GM12878 (cell line): ENCODE measurements at regions not wholly inside any gene's neighbourhood (a gene's known extent, or its start where the extent isn't known, plus 50 kb on each side); places are given as distances from the start of the nearest gene placed in this dataset.

Source experiments
- ATAC-seq: fragments of 200-7000 bp; cut with Tn5 transposase; 3 replicates; pipeline ENCODE4 v1.9.1; 2020; ENCODE audit warnings: mild to moderate bottlenecking, moderate library complexity
- BruUV-seq: library from RNA; stranded (reverse); fragments of 400-500 nt; replicated peaks from 2 replicates; lab custom pipeline; 2021; lab: Mats Ljungman, UMichigan
- CTCF ChIA-PET: fragments of 300-600 bp; sonication (Branson Sonifier 250); formaldehyde crosslinking; extraction: SDS; loops from one replicate; lab custom pipeline; 2021; ENCODE audit warnings: inconsistent platforms; lab: Yijun Ruan, JAX
- POLR2A ChIA-PET: fragments of 350-600 bp; formaldehyde crosslinking; extraction: SDS; loops from one replicate; lab custom pipeline; 2021; ENCODE audit warnings: inconsistent platforms; lab: Charles Lee
- RAD21 ChIA-PET: fragments of 300-600 bp; sonication (Branson Sonifier 250); formaldehyde crosslinking; loops from one replicate; lab custom pipeline; 2023; ENCODE audit warnings: antibody characterized with exemption; ENCODE audit not compliant: unreplicated experiment; lab: Charles Lee
- SMC1A ChIA-PET: fragments of 300-600 bp; sonication (Branson Sonifier 250); formaldehyde crosslinking; loops from one replicate; lab custom pipeline; 2023; ENCODE audit not compliant: unreplicated experiment, uncharacterized antibody; lab: Charles Lee
- DNase-seq: peaks from one replicate; pipeline ENCODE4 v3.0.0-alpha.2; 2011; ENCODE audit warnings: low read depth, low spot score
- FAIRE-seq: peaks from 3 replicates; lab custom pipeline; 2011; peaks lifted over from hg19 to GRCh38; lab: Jason Lieb, UNC
- H2AFZ ChIP-seq: 2 replicates; pipeline ENCODE4 v1.6.0; 2011; ENCODE audit warnings: low read depth, low read length, control low read depth; ENCODE audit not compliant: control insufficient read depth
- H3K27ac ChIP-seq: 2 replicates; pipeline ENCODE4 v1.5.1; 2011; ENCODE audit warnings: control low read depth; ENCODE audit not compliant: control insufficient read depth, insufficient read depth
- H3K27me3 ChIP-seq, 2 experiments: replicated peaks in 1 of 2; 2 replicates each; pipeline versions ENCODE4 v1.6.0 to v1.6.1; 2011; ENCODE audit warnings: low read length in 1 of 2; ENCODE audit not compliant: control insufficient read depth in 2 of 2, insufficient read depth in 2 of 2
- H3K36me3 ChIP-seq, 2 experiments: 2 replicates each; pipeline ENCODE4 v1.5.1; 2011; ENCODE audit warnings: low read length in 1 of 2; ENCODE audit not compliant: control insufficient read depth in 2 of 2, insufficient read depth in 2 of 2
- H3K4me1 ChIP-seq: 2 replicates; pipeline ENCODE4 v1.6.1; 2011; ENCODE audit warnings: mild to moderate bottlenecking, low read length, moderate library complexity, mixed read lengths; ENCODE audit not compliant: control insufficient read depth, insufficient read depth
- H3K4me2 ChIP-seq: 2 replicates; pipeline ENCODE4 v1.6.0; 2011; ENCODE audit warnings: control low read depth; ENCODE audit not compliant: control insufficient read depth, insufficient read depth
- H3K4me3 ChIP-seq: fragments of 200-600 bp; sonication (generic); 2 replicates; pipeline ENCODE4 v1.5.1; 2016
- H3K79me2 ChIP-seq: 2 replicates; pipeline ENCODE4 v1.6.0; 2011; ENCODE audit warnings: low read length; ENCODE audit not compliant: control insufficient read depth, insufficient read depth
- H3K9ac ChIP-seq: 2 replicates; pipeline ENCODE4 v1.8.0; 2011; ENCODE audit warnings: low read length, control low read depth, mixed read lengths; ENCODE audit not compliant: control insufficient read depth, insufficient read depth
- H3K9me3 ChIP-seq: replicated peaks from 3 replicates; pipeline ENCODE4 v1.5.1; 2011; ENCODE audit warnings: mild to moderate bottlenecking, low read length; ENCODE audit not compliant: control insufficient read depth, insufficient read depth
- H4K20me1 ChIP-seq: 2 replicates; pipeline ENCODE4 v1.6.0; 2011; ENCODE audit not compliant: control insufficient read depth, insufficient read depth
- ATF3 ChIP-seq: IDR thresholded peaks from 2 replicates; pipeline ENCODE4 v1.6.1; 2011; ENCODE audit warnings: low read depth, mild to moderate bottlenecking, low read length, moderate library complexity, borderline replicate concordance; ENCODE audit errors: extremely low read depth
- CUX1 ChIP-seq: IDR thresholded peaks from 2 replicates; pipeline ENCODE4 v1.6.1; 2012; ENCODE audit warnings: improper control_type of control experiment, low read depth, low read length; ENCODE audit not compliant: insufficient replicate concordance
- FOXM1 ChIP-seq: IDR thresholded peaks from 2 replicates; pipeline ENCODE4 v1.6.1; 2012; ENCODE audit warnings: low read depth, mild to moderate bottlenecking, inconsistent platforms, low read length, moderate library complexity
- MYB ChIP-seq: fragments of 150-350 bp; IDR thresholded peaks from 2 replicates; pipeline ENCODE4 v1.6.1; 2014; ENCODE audit warnings: mild to moderate bottlenecking, low read depth, low read length, borderline replicate concordance
- SMAD1 ChIP-seq: fragments of 450-650 bp; IDR thresholded peaks from 2 replicates; pipeline ENCODE4 v1.6.1; 2018; ENCODE audit warnings: mild to moderate bottlenecking, low read depth; ENCODE audit not compliant: partially characterized antibody
- TCF3 ChIP-seq: IDR thresholded peaks from 2 replicates; pipeline ENCODE4 v1.6.1; 2012; ENCODE audit warnings: low read depth, mild to moderate bottlenecking, low read length, borderline replicate concordance; ENCODE audit not compliant: insufficient read depth
- ZNF217 ChIP-seq: fragments of 450-650 bp; IDR thresholded peaks from 2 replicates; pipeline ENCODE4 v1.6.1; 2017; ENCODE audit warnings: antibody characterized with exemption, mild to moderate bottlenecking
- WGBS: methylation state at CpG from one replicate; pipeline ENCODE4 v1.1.6; 2016; ENCODE audit warnings: low lambda C conversion rate; ENCODE audit not compliant: insufficient replicate concordance, insufficient coverage; ENCODE audit errors: missing lambda C conversion rate; 5-methylcytosine and 5-hydroxymethylcytosine counted together
- in situ Hi-C: fragments of 300-500 bp; cut with MboI; formaldehyde crosslinking; loops from 9 replicates; pipeline ENCODE4 v1.14.3; 2018; ENCODE audit warnings: mixed read lengths
- intact Hi-C: fragments of 100-400 bp; cut with micrococcal nuclease; formaldehyde crosslinking; loops from one replicate; pipeline ENCODE4 v1.14.2; 2022; ENCODE audit not compliant: unreplicated experiment
- TF ChIP-seq, protein P1 (sequence below): IDR thresholded peaks from 2 replicates; pipeline ENCODE4 v1.6.1; 2011; ENCODE audit warnings: borderline replicate concordance, low read depth, mild to moderate bottlenecking, moderate library complexity, low read length; ENCODE audit not compliant: insufficient read depth, poor library complexity, severe bottlenecking

DNA sequence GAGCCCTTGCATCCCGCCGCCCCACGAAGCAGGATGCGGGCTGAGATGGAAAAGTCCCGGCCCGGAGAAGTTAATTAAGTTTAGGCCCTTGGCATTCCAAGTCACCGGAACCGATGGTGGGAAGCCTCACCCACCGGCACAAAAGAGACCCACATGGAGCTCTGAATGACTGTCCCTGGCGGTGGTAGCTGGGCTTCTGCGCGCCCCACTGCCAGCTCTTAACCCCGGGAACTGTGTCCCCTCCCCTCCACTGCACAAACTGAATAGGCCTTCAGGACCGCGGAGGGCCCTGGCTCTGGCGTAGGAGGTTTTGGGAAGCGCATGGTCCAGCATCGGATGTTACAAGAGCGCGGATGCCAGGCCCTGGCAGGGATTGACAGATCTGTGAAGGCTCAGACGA, 291.1 kb upstream of the TUT7 start:
- 65% methylated on average over 21 of the region's 21 CpGs for WGBS
- RAD21 ChIA-PET = no interaction called here
- POLR2A ChIA-PET = no interaction called here
- TF ChIP-seq FOXM1 = no peak
- TF ChIP-seq ZNF217 = no peak
- H3K9ac ChIP-seq = no peak overlapping the region
- H2AFZ ChIP-seq = no peak overlapping the region
- intact Hi-C loops (no loop called here), in situ Hi-C loops (no loop called here)
- H3K27me3 ChIP-seq = no peaks in the 10 kb centered on the region
- no peaks in the 10 kb centered on the region for H3K79me2 ChIP-seq
- ATAC-seq = no peak
- no peak for DNase-seq
- SMC1A ChIA-PET = interaction anchor here (0.5 to 0.6 kb wide), 3 partner anchors 72 to 1087 kb away, joined by 3 read pairs; no protein-coding TSS in a partner anchor
- no peaks in the 10 kb centered on the region for H4K20me1 ChIP-seq
- BruUV-seq = no TSS peak
- H3K36me3 ChIP-seq = no peaks in the 10 kb centered on the region
- no peak overlapping the region for H3K4me2 ChIP-seq
- H3K4me1 ChIP-seq = no peaks in the 10 kb centered on the region
- H3K27ac ChIP-seq = no peak overlapping the region
- no peak for FAIRE-seq
- no peak overlapping the region for H3K4me3 ChIP-seq
- H3K9me3 ChIP-seq = no peaks in the 10 kb centered on the region
- CTCF ChIA-PET = no interaction called here

- in situ Hi-C loops (no loop called here), intact Hi-C loops (no loop called here)
- H3K4me3 ChIP-seq = no peak overlapping the region
- BruUV-seq = no TSS peak
- no peaks in the 10 kb centered on the region for H4K20me1 ChIP-seq
- ATAC-seq = no peak
- no peak overlapping the region for H3K9ac ChIP-seq
- no peaks in the 10 kb centered on the region for H3K27me3 ChIP-seq
- ChIA-PET POLR2A (no interaction called here), CTCF (no interaction called here), RAD21 (no interaction called here), SMC1A (interaction anchor here (0.6 kb wide), 1 partner anchor 230 kb away, joined by 3 read pairs; no protein-coding TSS in a partner anchor)
- H3K4me1 ChIP-seq = no peaks in the 10 kb centered on the region
- TF ChIP-seq SMAD1 (no peak), MYB (no peak), TCF3 (no peak), ATF3 (no peak), CUX1 (no peak)
- TF ChIP-seq, protein P1, sequence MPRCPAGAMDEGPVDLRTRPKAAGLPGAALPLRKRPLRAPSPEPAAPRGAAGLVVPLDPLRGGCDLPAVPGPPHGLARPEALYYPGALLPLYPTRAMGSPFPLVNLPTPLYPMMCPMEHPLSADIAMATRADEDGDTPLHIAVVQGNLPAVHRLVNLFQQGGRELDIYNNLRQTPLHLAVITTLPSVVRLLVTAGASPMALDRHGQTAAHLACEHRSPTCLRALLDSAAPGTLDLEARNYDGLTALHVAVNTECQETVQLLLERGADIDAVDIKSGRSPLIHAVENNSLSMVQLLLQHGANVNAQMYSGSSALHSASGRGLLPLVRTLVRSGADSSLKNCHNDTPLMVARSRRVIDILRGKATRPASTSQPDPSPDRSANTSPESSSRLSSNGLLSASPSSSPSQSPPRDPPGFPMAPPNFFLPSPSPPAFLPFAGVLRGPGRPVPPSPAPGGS = no peak
- DNase-seq = no peak
- H3K27ac ChIP-seq = no peak overlapping the region
- no peak overlapping the region for H2AFZ ChIP-seq
- H3K9me3 ChIP-seq = no peaks in the 10 kb centered on the region
- H3K4me2 ChIP-seq = no peak overlapping the region
- H3K79me2 ChIP-seq = no peaks in the 10 kb centered on the region
- 1% methylated on average over 4 of the region's 4 CpGs for WGBS
- no peaks in the 10 kb centered on the region for H3K36me3 ChIP-seq
- FAIRE-seq = no peak
These were observed 290.4 kb upstream of the TUT7 start for GRCh38 chr9:86644675-86645034.
